Putamen (tissue), 1 donor: ENCODE measurements at regions not wholly inside any gene's neighbourhood (a gene's known extent, or its start where the extent isn't known, plus 50 kb on each side); places are given as distances from the start of the nearest gene placed in this dataset.
A peak's percentile ranks its signal among the peaks of the same experiment; 100 is the strongest.
"Not testable (repeated sequence)": the region's sequence is repeated elsewhere in the genome, so short reads cannot be mapped to it uniquely, and the experiment has no call there.

Source experiments
- DNase-seq: peaks from one replicate; pipeline ENCODE4 v3.0.0-alpha.2; 2016; ENCODE audit warnings: low spot score

GRCh38 chr3:20395692-20396091, 209.7 kb upstream of the SGO1 start:
- DNase-seq: no peak

DNA sequence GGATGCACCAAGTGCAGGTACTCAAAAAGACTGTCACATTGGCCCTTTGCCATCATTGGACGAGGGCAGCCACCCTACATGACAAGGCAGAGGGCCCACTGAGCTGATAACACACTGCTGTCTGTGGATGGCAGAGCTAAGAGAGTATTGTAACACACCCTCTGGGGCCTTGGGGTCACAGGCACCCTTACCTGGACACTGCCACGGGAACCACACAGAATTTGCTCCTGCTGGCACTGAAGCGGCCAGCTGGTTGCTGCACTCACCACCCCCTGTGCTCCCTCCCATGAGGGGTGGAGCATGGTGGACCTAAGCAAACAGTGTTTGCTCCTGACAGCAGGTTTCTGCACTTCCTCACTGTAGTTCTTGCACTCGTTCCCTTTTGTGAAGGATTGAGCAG, 208.2 kb upstream of the SGO1 start:
- DNase-seq: no peak

GRCh38 chr3:20391644-20392043, 205.6 kb upstream of the SGO1 start:
- DNase-seq: no peak

DNA sequence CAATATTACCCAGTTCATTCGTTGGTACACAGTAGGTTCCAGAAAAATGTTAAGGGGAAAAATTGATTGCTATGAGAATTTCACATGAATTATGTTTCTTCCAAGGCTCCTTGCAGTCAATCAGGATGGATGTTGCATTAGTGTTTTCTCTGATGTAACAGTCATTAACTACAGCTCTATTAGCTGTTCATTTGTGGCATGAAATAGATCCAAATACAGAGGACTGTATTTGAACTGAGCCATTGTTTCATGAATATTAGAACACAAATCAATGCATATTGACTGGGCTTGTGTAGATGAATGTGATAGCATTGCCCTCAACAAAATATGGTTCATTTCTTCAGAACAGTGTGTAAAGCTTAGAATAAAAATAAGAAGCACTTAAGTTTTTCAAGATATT, 203.0 kb upstream of the SGO1 start:
- no peak for DNase-seq

- no peak for DNase-seq
These were observed 194.3 kb upstream of the SGO1 start for GRCh38 chr3:20380295-20380694.

GRCh38 chr3:20378315-20378714, 192.3 kb upstream of the SGO1 start:
- no peak for DNase-seq

DNA sequence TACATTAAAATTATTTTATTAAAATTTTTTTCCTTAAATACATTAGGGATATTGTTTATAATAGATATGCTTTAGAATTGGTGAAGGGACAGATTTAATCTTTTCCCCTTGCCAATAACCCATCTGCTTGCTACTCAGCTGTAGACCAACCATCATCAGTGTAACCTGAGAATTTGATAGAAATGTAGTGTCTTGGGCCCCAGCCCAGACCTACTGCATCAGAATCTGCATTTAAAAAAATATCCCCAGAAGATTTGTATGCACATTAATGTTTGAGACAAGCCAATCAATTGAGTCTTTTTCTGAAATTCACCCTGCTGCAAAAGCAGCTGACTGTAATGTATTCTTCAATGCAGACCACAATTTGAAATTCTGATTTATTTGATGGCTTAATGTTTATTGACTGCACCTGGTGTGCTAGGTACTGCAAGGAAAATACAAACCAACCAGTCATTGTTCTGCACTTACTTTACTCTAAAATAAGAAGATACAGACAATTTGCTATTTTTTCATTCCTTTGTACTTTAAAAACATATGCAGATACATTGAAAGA, 190.7 kb upstream of the SGO1 start:
- no peak for DNase-seq

GRCh38 chr3:20375302-20375701, 189.3 kb upstream of the SGO1 start:
- no peak for DNase-seq

DNA sequence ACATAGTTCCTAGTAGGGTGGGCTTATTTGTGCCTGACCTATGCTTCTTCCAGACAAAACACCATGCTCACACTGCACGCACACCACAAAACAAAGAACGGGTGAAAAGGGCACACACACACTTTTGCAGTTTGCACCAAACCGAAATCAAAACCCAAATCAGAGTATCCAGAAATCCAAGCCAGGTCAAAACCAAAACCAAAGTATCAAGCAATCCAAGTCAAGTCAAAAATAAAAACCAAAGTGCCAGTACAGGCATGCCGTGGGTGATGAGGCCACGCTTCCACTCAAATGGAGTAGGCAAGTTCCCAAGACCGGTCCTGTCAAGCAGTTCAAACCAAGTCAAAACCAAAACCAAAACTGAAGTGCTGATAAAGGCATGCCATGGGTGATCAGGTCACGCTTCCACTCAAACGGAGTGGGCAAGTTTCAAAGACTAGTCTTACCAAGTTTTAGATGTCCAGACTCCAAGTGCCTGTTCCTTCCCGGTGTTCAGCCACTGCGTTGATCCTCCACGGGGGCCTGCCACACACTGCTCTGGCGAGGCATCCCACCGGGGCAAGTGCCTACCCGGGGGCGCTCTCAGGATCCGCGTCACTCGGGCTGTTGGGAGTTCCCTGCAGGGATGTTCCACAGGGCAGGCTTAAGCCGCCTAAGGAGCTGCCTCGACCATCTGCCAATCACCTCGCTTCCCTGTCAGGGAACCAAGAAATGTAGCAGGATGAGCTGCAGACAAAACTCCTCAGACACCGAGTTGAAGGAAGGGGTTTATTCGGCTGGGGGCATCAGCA, 184.5 kb upstream of the SGO1 start:
- not testable (repeated sequence) for DNase-seq

DNA sequence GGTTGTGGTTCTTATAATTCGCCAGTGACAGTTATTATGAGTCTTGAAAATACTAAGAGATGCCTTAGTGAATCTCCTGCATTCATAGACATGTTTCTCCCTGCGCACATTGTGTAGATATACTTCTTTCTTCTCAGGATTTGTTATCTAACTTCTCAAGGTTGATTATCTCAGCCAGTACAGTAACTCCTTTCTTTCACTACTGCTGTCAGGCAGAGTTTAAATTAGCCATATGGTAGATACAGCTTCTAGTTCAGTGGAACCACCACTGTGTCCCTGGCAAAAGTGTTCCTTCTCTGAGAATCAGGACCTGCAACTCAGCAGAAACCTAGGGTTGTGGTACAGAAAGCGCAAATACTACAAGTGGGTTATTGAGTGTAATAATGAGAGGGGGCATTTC, 175.0 kb upstream of the SGO1 start:
- DNase-seq: no peak

GRCh38 chr3:20353286-20353685, 167.3 kb upstream of the SGO1 start:
- no peak for DNase-seq

DNA sequence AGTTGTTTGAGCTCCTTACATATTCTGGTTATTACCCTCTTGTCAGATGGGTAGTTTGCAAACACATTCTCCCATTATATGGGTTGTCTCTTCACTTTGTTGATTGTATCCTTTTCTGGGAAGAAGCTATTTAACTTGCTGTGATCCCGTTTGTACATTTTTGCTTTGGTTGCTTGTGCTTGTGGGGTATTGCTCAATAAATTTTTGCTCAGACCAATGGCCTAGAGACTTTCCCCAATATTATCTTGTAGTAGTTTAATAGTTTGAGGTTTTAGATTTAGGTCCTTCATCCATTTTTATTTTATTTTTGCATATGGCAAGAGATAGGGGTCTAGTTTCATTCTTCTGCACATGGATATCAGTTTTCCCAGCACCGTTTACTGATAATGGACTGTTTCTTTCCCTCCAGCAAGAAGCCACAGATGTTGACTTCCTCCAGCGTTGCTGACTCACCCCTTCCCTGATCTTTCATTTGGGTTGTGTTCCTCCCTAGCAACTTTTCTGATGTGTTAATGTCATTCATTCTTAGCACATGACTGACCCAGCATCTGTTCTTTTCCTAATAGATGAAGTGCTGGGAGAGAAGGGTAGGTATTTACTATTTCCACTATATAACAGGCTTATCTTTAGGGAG, 166.7 kb upstream of the SGO1 start:
- DNase-seq: no peak

GRCh38 chr3:20350449-20350848, 164.4 kb upstream of the SGO1 start:
- DNase-seq: no peak

GRCh38 chr3:20346916-20347315, 160.9 kb upstream of the SGO1 start:
- DNase-seq: no peak

DNA sequence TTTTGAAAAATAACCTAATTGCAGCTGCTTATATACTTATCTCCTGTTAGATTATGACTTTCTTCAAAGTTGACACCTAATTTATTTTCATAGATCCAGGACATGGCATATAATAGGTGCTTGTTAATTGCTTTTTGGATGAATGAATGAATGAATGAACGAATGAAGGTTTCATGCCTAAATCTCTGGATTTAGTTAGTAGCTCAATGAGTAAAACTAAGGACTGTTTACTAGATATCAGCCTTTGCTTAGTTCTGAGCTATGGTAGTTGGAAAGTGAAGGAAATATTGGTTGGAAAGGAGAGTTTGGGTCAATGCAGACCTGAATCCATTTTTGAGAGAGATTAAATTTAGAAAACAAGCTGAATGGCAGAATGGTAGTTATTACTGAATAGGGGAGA, 160.4 kb upstream of the SGO1 start:
- DNase-seq: no peak

- no peak for DNase-seq
These were observed 158.5 kb upstream of the SGO1 start for GRCh38 chr3:20344400-20344959.

GRCh38 chr3:20343790-20344189, 157.8 kb upstream of the SGO1 start:
- DNase-seq: no peak

DNA sequence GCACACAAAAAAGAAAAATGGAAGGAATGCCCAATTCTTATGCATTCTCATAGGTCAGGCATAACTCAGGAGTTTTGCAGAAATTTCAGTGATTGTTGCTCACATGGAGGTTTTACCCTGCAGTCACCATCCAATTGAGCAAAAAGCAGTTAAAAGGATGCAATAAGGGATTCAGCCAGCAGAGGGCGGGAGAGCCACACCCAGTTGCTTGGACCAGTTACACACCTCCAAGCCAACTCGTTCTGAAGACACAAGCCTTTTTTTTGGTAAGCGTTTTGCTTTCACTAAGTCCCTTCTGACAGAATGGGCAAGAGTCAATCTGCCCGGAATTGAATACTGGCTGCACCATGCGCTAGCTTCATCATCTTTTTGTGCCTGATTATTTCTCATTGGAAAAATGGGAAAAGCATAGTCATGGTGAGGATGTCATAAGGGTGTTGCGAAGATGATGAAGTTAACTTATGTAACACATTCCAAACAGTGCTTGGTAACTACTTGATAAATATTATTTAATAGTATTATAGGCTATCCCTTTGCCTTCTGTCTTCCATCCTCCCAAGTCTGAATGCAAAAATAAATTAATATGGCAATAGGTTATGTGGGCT, 154.4 kb upstream of the SGO1 start:
- DNase-seq: peak; percentile 71

- no peak for DNase-seq
These were observed 150.6 kb upstream of the SGO1 start for GRCh38 chr3:20336572-20336971.

DNA sequence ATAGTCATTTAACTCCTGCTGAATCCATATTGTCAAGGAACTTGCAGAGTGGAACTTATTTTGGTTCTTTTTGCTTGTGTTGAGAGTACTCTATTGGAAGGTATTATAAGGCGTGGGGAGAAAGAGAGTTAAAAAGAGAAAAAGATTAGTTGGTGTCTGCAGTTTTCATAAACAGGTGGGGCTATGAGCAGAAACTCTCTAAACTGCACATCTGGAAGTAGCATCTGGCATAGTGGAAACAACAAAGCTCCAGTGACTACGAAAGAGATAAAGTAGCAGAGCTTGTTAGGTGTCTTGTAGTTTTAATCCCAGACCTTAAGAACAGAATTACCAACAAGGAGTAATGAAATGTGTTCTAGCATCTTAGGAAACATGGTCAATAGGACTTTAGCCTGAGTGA, 148.8 kb upstream of the SGO1 start:
- DNase-seq: no peak

GRCh38 chr3:20327889-20328288, 141.9 kb upstream of the SGO1 start:
- no peak for DNase-seq

DNA sequence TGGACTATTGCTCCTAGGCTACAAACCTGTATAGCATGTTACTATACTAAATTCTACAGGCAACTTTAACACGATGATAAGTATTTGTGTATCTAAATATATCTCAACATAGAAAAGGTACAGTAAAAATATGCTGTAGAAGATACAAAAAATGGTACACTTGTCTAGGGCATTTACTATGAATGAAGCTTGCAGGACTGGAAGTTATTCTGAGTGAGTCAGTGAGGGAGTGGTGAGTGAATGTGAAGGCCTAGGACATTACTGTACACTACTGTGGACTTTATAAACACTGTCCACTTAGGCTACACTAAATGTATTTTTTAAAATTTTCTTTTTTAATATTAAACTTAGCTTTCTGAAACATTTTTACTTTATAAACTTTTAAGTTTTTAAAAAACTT, 140.5 kb upstream of the SGO1 start:
- no peak for DNase-seq

DNA sequence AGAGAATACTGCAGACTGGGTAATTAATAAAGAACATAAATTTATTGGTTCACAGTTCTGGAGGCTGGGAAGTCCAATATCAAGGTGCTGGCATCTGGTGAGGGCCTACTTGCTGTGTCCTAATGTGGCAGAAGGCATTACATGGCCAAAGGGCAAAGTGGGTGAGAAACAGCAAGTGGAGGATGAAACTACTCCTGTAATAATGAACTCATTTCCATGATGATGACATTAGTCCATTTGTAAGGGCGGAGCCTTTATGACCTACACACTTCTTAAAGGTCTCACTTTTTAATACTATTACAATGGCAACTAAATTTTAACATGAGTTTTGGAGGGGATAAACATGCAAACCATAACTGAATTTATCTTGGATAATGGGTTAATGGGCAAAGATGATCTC, 139.6 kb upstream of the SGO1 start:
- no peak for DNase-seq
